Brain microvascular endothelial cell (primary cell): ENCODE measurements at regions not wholly inside any gene's neighbourhood (a gene's known extent, or its start where the extent isn't known, plus 50 kb on each side); places are given as distances from the start of the nearest gene placed in this dataset.
A peak's percentile ranks its signal among the peaks of the same experiment; 100 is the strongest.

Experiments used
- DNase-seq: peaks from one replicate; pipeline ENCODE4 v3.0.0-alpha.2; 2020
- H3K27ac ChIP-seq: fragments of 250-450 bp; sonication (Bioruptor Pico); 2 replicates; pipeline ENCODE4 v1.5.1; 2020; ENCODE audit warnings: mild to moderate bottlenecking, moderate library complexity
- H3K27me3 ChIP-seq: fragments of 250-450 bp; sonication (Bioruptor Pico); replicated peaks from 2 replicates; pipeline ENCODE4 v1.5.1; 2020; ENCODE audit warnings: mild to moderate bottlenecking
- H3K36me3 ChIP-seq: fragments of 250-450 bp; sonication (Bioruptor Pico); replicated peaks from 2 replicates; pipeline ENCODE4 v1.5.1; 2020; ENCODE audit warnings: mild to moderate bottlenecking
- H3K4me3 ChIP-seq: 2 replicates; pipeline ENCODE4 v1.5.1; 2011; ENCODE audit warnings: low read depth, mild to moderate bottlenecking, control low read depth, low read length, moderate library complexity
- CTCF ChIP-seq: IDR thresholded peaks from 2 replicates; pipeline ENCODE4 v1.5.1; 2011; ENCODE audit warnings: low read depth, mild to moderate bottlenecking, moderate library complexity, low read length, control low read depth, inconsistent platforms; ENCODE audit errors: missing control alignments
- in situ Hi-C: cut with HindIII; loops from 2 replicates; pipeline ENCODE4 v1.10.0; 2017; ENCODE audit warnings: low sequenced_read_pairs, low pct_ligation_motif_present

GRCh38 chr13:90405301-90405700 is 942.2 kb upstream of the MIR17HG start:
- no peak overlapping the region for H3K4me3 ChIP-seq
- in situ Hi-C loops: no loop called here
- DNase-seq: no peak
- no peaks in the 10 kb centered on the region for H3K27me3 ChIP-seq
- no peaks in the 10 kb centered on the region for H3K36me3 ChIP-seq
- TF ChIP-seq CTCF: no peak
- no peak overlapping the region for H3K27ac ChIP-seq

- H3K27ac ChIP-seq: no peak overlapping the region
- in situ Hi-C loops: no loop called here
- no peaks in the 10 kb centered on the region for H3K36me3 ChIP-seq
- no peaks in the 10 kb centered on the region for H3K27me3 ChIP-seq
- H3K4me3 ChIP-seq: no peak overlapping the region
- TF ChIP-seq CTCF: no peak
- no peak for DNase-seq
These were observed 934.5 kb upstream of the MIR17HG start for GRCh38 chr13:90412980-90413379.

GRCh38 chr13:90413548-90413947 is 933.9 kb upstream of the MIR17HG start:
- Histone ChIP-seq H3K4me3 (no peak overlapping the region), H3K27me3 (no peaks in the 10 kb centered on the region), H3K36me3 (no peaks in the 10 kb centered on the region), H3K27ac (no peak overlapping the region)
- no peak for DNase-seq
- in situ Hi-C loops: no loop called here
- no peak for TF ChIP-seq CTCF

GRCh38 chr13:90414691-90415596 is 932.5 kb upstream of the MIR17HG start:
- peak; percentile 71 for DNase-seq
- peak overlapping the region; percentile 60 for H3K27ac ChIP-seq
- in situ Hi-C loops: no loop called here
- TF ChIP-seq CTCF: no peak
- no peaks in the 10 kb centered on the region for H3K36me3 ChIP-seq
- H3K4me3 ChIP-seq: no peak overlapping the region
- H3K27me3 ChIP-seq: no peaks in the 10 kb centered on the region

- Histone ChIP-seq H3K27ac (peak overlapping the region; percentile 60), H3K27me3 (no peaks in the 10 kb centered on the region), H3K4me3 (no peak overlapping the region), H3K36me3 (no peaks in the 10 kb centered on the region)
- TF ChIP-seq CTCF: no peak
- in situ Hi-C loops: no loop called here
- no peak for DNase-seq
These were observed 931.6 kb upstream of the MIR17HG start for GRCh38 chr13:90415902-90416301.
